Neural cell (in vitro differentiated cells): ENCODE measurements at regions not wholly inside any gene's neighbourhood (a gene's known extent, or its start where the extent isn't known, plus 50 kb on each side); places are given as distances from the start of the nearest gene placed in this dataset.

Experiments
- H2AFZ ChIP-seq: fragments of 200-600, 300-800 bp; sonication (generic), shearing (Covaris generic); 2 replicates; pipeline ENCODE4 v1.6.0; 2014; ENCODE audit warnings: low read depth, mild to moderate bottlenecking, antibody characterized with exemption, low read length, moderate library complexity
- H3F3A ChIP-seq: fragments of 200-600 bp; shearing (Covaris generic); 2 replicates; pipeline ENCODE4 v1.6.1; 2016; ENCODE audit warnings: mild to moderate bottlenecking, moderate library complexity, mixed read lengths, antibody characterized with exemption, low read length; ENCODE audit not compliant: insufficient read depth, poor library complexity, severe bottlenecking
- H3K27ac ChIP-seq: fragments of 200-600, 300-800 bp; sonication (generic), shearing (Covaris generic); 2 replicates; pipeline ENCODE4 v1.5.1; 2014; ENCODE audit warnings: mild to moderate bottlenecking, low read length, moderate library complexity
- H3K27me3 ChIP-seq: fragments of 300-800, 200-600 bp; sonication (generic), shearing (Covaris generic); 2 replicates; pipeline ENCODE4 v1.6.0; 2014; ENCODE audit warnings: mild to moderate bottlenecking, low read depth, low read length, moderate library complexity; ENCODE audit not compliant: insufficient read depth
- H3K36me3 ChIP-seq: fragments of 300-800, 200-600 bp; sonication (generic), shearing (Covaris generic); 2 replicates; pipeline ENCODE4 v1.5.1; 2014; ENCODE audit warnings: mild to moderate bottlenecking, antibody characterized with exemption, low read length, moderate library complexity; ENCODE audit not compliant: insufficient read depth
- H3K4me2 ChIP-seq: fragments of 300-800, 200-600 bp; sonication (generic), shearing (Covaris generic); 2 replicates; pipeline ENCODE4 v1.6.0; 2014; ENCODE audit warnings: mild to moderate bottlenecking, low read length
- H3K4me3 ChIP-seq: fragments of 300-800, 200-600 bp; sonication (generic), shearing (Covaris generic); 2 replicates; pipeline ENCODE4 v1.5.1; 2014; ENCODE audit warnings: mild to moderate bottlenecking, low read length, moderate library complexity
- H3K79me2 ChIP-seq: fragments of 200-600 bp; shearing (Covaris generic); replicated peaks from 2 replicates; pipeline ENCODE4 v1.6.0; 2014; ENCODE audit warnings: mild to moderate bottlenecking, low read length, moderate library complexity; ENCODE audit not compliant: insufficient read depth
- H3K9ac ChIP-seq: fragments of 300-800, 200-600 bp; sonication (generic), shearing (Covaris generic); 2 replicates; pipeline ENCODE4 v1.6.1; 2016; ENCODE audit warnings: mild to moderate bottlenecking, low read length, mixed read lengths
- H3K9me2 ChIP-seq: fragments of 200-600 bp; shearing (Covaris generic); 2 replicates; pipeline ENCODE4 v1.6.1; 2016; ENCODE audit warnings: mild to moderate bottlenecking, low read length, mixed read lengths; ENCODE audit not compliant: insufficient read depth
- H3K9me3 ChIP-seq: fragments of 200-600, 300-800 bp; sonication (generic), shearing (Covaris generic); 2 replicates; pipeline ENCODE4 v1.6.1; 2016; ENCODE audit warnings: mild to moderate bottlenecking, mixed run types, low read length, moderate library complexity, mixed read lengths
- H4K20me1 ChIP-seq: fragments of 200-600 bp; shearing (Covaris generic); 2 replicates; pipeline ENCODE4 v1.6.1; 2016; ENCODE audit warnings: mild to moderate bottlenecking, mixed run types; ENCODE audit not compliant: insufficient read depth
- EP300 ChIP-seq: fragments of 450-650 bp; conservative IDR thresholded peaks from 2 replicates; pipeline ENCODE4 v1.6.1; 2014; ENCODE audit warnings: antibody characterized with exemption, mild to moderate bottlenecking, moderate library complexity; ENCODE audit not compliant: poor library complexity, severe bottlenecking
- EZH2 ChIP-seq: fragments of 200-600, 300-800 bp; shearing (Covaris generic), sonication (generic); IDR thresholded peaks from 2 replicates; pipeline ENCODE4 v1.6.1; 2014; ENCODE audit warnings: antibody characterized with exemption, low read length, borderline replicate concordance, mild to moderate bottlenecking; ENCODE audit not compliant: insufficient read depth, poor library complexity, severe bottlenecking
- MXI1 ChIP-seq: fragments of 450-650 bp; conservative IDR thresholded peaks from 2 replicates; pipeline ENCODE4 v1.6.1; 2014; ENCODE audit warnings: antibody characterized with exemption, mild to moderate bottlenecking; ENCODE audit not compliant: poor library complexity, severe bottlenecking
- POLR2AphosphoS5 ChIP-seq: IDR thresholded peaks from 2 replicates; pipeline ENCODE4 v1.6.1; 2012
- RAD21 ChIP-seq: fragments of 450-650 bp; conservative IDR thresholded peaks from 2 replicates; pipeline ENCODE4 v1.6.1; 2014; ENCODE audit warnings: antibody characterized with exemption, mild to moderate bottlenecking, moderate library complexity
- SMC3 ChIP-seq: fragments of 450-650 bp; conservative IDR thresholded peaks from 2 replicates; pipeline ENCODE4 v1.6.1; 2014; ENCODE audit warnings: antibody characterized with exemption, mild to moderate bottlenecking, moderate library complexity; ENCODE audit not compliant: poor library complexity
- TAF1 ChIP-seq: IDR thresholded peaks from 2 replicates; pipeline ENCODE4 v1.6.1; 2012; ENCODE audit warnings: low read depth
- TF ChIP-seq, protein P1 (sequence below): IDR thresholded peaks from 2 replicates; pipeline ENCODE4 v1.6.1; 2012; ENCODE audit warnings: borderline replicate concordance
- TF ChIP-seq, protein P2 (sequence below): fragments of 450-650 bp; IDR thresholded peaks from 2 replicates; pipeline ENCODE4 v1.5.1; 2014; ENCODE audit warnings: antibody characterized with exemption, mild to moderate bottlenecking, moderate library complexity; ENCODE audit not compliant: poor library complexity, severe bottlenecking

DNA sequence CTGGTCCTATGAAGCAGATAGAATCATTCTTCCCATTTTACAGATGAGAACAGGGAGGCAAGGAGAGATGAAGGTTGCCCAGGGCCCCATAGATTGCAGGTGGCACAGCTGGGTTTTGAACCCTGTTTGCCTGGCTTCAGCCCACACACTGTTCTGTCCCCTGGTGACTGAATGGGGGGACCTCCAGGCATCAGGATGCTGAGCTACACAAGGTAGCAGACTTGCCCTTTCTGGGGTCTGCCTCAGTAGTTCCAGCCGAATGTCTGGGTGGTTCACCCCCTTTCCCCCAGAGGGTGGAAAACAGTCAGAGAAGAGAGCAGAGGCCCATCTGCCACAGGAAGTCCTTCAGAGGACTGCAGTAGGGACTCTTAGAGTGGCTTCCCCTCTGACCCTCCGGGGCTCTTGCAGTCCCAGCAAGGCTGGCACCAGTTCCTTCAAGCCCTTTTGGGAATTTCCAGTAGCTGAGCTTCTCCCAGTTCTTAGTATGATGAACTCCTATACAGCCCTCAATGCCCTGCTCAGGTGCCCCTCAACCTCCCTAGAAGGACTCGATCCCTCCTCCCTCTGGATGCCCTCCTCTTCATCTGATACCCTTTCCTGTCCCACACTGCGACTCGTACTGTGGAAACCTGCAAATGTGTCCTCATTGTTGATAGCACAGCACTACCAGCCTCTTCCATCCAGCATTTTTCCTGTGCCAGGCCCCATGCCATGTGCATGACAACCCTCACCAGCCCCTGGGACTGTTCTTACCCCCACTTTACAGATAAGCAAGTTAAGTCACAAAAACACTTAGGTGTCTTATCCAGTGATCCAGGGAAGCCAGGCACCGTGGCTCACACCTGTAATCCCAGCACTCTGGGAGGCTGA lies 82.8 kb downstream of the IGLL1 start:
- no peak overlapping the region for H3K9ac ChIP-seq
- no peaks in the 10 kb centered on the region for H4K20me1 ChIP-seq
- H3F3A ChIP-seq: no peaks in the 10 kb centered on the region
- H3K9me3 ChIP-seq: no peaks in the 10 kb centered on the region
- TF ChIP-seq EP300 (no peak), MXI1 (no peak), EZH2 (no peak), TAF1 (no peak), POLR2AphosphoS5 (no peak), RAD21 (no peak), SMC3 (no peak)
- TF ChIP-seq, protein P1, sequence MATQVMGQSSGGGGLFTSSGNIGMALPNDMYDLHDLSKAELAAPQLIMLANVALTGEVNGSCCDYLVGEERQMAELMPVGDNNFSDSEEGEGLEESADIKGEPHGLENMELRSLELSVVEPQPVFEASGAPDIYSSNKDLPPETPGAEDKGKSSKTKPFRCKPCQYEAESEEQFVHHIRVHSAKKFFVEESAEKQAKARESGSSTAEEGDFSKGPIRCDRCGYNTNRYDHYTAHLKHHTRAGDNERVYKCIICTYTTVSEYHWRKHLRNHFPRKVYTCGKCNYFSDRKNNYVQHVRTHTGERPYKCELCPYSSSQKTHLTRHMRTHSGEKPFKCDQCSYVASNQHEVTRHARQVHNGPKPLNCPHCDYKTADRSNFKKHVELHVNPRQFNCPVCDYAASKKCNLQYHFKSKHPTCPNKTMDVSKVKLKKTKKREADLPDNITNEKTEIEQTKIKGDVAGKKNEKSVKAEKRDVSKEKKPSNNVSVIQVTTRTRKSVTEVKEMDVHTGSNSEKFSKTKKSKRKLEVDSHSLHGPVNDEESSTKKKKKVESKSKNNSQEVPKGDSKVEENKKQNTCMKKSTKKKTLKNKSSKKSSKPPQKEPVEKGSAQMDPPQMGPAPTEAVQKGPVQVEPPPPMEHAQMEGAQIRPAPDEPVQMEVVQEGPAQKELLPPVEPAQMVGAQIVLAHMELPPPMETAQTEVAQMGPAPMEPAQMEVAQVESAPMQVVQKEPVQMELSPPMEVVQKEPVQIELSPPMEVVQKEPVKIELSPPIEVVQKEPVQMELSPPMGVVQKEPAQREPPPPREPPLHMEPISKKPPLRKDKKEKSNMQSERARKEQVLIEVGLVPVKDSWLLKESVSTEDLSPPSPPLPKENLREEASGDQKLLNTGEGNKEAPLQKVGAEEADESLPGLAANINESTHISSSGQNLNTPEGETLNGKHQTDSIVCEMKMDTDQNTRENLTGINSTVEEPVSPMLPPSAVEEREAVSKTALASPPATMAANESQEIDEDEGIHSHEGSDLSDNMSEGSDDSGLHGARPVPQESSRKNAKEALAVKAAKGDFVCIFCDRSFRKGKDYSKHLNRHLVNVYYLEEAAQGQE: no peak
- TF ChIP-seq, protein P2, sequence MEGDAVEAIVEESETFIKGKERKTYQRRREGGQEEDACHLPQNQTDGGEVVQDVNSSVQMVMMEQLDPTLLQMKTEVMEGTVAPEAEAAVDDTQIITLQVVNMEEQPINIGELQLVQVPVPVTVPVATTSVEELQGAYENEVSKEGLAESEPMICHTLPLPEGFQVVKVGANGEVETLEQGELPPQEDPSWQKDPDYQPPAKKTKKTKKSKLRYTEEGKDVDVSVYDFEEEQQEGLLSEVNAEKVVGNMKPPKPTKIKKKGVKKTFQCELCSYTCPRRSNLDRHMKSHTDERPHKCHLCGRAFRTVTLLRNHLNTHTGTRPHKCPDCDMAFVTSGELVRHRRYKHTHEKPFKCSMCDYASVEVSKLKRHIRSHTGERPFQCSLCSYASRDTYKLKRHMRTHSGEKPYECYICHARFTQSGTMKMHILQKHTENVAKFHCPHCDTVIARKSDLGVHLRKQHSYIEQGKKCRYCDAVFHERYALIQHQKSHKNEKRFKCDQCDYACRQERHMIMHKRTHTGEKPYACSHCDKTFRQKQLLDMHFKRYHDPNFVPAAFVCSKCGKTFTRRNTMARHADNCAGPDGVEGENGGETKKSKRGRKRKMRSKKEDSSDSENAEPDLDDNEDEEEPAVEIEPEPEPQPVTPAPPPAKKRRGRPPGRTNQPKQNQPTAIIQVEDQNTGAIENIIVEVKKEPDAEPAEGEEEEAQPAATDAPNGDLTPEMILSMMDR: no peak
- H3K36me3 ChIP-seq: no peaks in the 10 kb centered on the region
- no peaks in the 10 kb centered on the region for H3K79me2 ChIP-seq
- no peak overlapping the region for H2AFZ ChIP-seq
- no peak overlapping the region for H3K4me3 ChIP-seq
- H3K4me2 ChIP-seq: no peak overlapping the region
- H3K27ac ChIP-seq: no peak overlapping the region
- no peaks in the 10 kb centered on the region for H3K9me2 ChIP-seq
- H3K27me3 ChIP-seq: no peaks in the 10 kb centered on the region

DNA sequence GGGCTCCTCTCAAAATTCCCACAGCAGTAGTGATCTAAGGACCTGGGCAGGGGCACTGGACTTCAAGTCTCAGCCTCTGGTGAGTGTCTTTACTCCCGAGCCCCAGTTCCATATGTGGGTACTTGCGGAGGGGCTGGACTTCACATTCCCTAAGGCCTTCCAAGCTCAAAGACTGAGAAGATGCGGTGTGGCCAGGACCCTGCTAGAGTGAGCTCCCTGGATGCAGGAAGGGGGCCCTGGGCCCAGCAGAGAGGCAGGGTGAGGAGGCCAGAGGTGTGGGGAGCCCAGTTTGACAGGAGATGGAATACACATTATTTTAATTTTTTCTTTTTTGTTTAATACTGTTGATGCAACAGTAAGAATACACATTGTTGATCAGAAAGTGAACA lies 83.7 kb downstream of the IGLL1 start:
- Histone ChIP-seq H3K9ac (no peak overlapping the region), H3K36me3 (no peaks in the 10 kb centered on the region), H3K4me2 (no peak overlapping the region), H3K9me2 (no peaks in the 10 kb centered on the region), H3K27me3 (no peaks in the 10 kb centered on the region), H3K9me3 (no peaks in the 10 kb centered on the region), H3K4me3 (no peak overlapping the region), H3F3A (no peaks in the 10 kb centered on the region), H4K20me1 (no peaks in the 10 kb centered on the region), H3K79me2 (no peaks in the 10 kb centered on the region), H2AFZ (no peak overlapping the region), H3K27ac (no peak overlapping the region)
- TF ChIP-seq RAD21: no peak
